NCI-H82 treated with DMSO at 0.1 percent for 48 hours (cell line): ENCODE measurements at regions not wholly inside any gene's neighbourhood (a gene's known extent, or its start where the extent isn't known, plus 50 kb on each side); places are given as distances from the start of the nearest gene placed in this dataset.
"Not testable (repeated sequence)": the region's sequence is repeated elsewhere in the genome, so short reads cannot be mapped to it uniquely, and the experiment has no call there.

Experiments used
- DNase-seq: peaks from one replicate; lab custom pipeline; 2025; ENCODE audit not compliant: unreplicated experiment; lab: John Stamatoyannopoulos, UW

- no peak for DNase-seq
Observed at GRCh38 chr4:187617113-187617512, 378.5 kb upstream of the ZFP42 start.

DNA sequence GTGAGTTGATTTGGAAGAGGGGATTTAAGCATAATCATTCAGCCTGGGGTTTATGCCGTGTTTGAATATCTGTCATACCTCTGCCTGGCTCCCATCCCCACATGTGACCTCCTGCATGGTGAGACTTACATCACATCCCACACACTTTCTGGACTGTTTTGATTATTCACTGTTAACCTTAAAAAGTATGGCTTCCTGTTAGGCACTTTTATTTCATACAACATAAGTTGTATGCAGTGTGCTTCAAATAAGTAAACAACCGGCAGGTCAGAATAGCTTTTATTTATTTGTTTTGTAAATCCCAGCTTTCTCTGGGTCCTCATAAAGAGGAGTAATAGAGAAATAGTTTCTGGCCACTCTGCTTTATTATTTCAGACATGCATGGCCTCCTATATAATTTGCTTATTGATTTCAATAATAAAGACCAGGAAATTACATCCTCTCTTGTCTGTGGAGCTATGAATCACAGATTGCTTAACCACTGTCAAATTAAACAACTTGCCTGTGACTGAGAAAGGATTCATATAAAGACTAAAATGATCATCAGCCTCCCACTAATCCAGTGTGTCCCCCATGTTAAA lies 376.8 kb upstream of the ZFP42 start:
- no peak for DNase-seq

- no peak for DNase-seq
Observed at GRCh38 chr4:187619319-187619718, 376.3 kb upstream of the ZFP42 start.

- DNase-seq = no peak
Observed at GRCh38 chr4:187632260-187632995, 363.1 kb upstream of the ZFP42 start.

DNA sequence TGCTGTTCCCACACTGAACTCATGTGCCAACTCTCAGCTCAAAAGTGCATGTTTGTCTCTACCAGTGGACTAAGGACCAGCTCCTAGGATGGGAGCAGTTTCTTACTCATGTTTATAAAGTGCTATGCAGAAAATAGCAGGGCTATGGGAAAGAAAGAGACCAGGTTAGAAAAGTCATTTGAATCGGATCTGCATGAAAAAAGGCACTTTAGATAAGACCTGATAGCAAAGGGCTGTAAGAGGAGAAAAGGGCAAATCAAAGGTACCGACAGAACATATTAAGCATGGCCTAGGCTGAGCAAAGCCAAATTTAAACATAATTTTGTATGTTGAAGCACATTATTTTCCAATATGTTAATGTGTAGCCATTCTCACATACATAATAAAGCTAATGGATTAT lies 362.3 kb upstream of the ZFP42 start:
- DNase-seq = no peak

GRCh38 chr4:187656959-187657358 lies 338.6 kb upstream of the ZFP42 start:
- no peak for DNase-seq

DNA sequence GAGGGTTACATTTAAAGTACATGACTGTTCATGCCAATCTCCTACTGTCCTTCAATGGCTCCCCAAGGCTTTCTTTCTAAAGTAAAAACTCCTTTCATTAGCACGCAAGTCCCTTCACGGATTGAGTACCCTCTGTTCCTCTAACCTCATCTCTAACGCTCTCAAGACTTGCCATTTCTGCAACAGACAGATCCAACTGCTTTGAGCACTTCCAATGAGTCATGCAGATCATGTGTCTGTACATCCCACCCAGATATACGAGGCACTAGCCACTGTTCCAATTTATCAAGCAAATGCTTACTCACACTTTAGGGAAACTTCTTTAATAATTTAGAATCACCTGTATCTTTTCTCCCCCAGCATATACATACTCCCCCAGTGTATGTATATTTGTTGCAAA lies 332.5 kb upstream of the ZFP42 start:
- no peak for DNase-seq

DNA sequence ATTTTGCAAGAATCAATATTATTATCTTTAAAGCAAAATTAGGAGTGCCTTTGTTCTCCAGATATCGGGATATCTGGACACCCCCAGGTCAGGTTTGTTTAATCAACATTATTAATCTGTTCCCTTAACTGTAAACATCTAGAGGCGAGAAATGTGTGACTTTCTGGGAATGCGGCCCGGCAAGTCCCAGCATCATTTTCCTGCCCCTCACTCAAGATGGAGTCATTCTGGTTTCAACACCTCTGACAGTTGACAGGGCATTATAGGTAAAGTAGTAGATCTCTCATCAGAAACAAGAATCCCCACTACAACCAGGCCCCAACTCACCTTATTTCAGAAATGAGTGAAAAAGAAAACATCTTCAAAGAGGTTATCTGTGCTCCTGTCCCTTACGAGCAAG lies 331.6 kb upstream of the ZFP42 start:
- DNase-seq = no peak

GRCh38 chr4:187665086-187665485 lies 330.5 kb upstream of the ZFP42 start:
- DNase-seq = peak; percentile 43

- no peak for DNase-seq
Observed at GRCh38 chr4:187666034-187666433, 329.5 kb upstream of the ZFP42 start.

- DNase-seq = no peak
Observed at GRCh38 chr4:187666697-187667494, 328.7 kb upstream of the ZFP42 start.

DNA sequence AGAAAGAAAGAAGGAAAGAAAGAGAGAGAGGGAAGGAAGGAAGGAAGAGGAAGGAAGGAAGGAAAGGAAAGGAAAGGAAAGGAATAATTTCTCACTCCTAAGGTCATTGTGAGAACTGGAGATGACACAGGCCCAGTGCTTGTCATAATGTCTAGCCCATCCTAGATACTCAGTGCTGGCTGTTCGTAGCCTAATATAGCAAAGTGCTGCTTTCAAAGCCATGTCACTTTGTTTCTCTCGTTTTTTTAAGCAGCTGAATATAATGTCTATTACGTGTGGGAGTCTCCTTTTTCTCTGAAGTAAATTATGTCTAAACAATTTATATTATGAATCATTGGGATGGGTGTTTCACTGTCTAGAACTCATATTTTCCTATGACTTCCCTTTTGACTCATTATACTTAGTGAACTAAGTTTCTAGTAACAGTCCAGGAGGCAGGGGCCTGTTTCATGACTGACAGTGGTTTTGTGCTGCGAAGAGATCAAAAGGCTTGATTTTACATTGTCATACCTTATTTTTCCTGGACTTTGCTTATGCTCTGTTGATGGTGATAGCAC lies 327.0 kb upstream of the ZFP42 start:
- no peak for DNase-seq

DNA sequence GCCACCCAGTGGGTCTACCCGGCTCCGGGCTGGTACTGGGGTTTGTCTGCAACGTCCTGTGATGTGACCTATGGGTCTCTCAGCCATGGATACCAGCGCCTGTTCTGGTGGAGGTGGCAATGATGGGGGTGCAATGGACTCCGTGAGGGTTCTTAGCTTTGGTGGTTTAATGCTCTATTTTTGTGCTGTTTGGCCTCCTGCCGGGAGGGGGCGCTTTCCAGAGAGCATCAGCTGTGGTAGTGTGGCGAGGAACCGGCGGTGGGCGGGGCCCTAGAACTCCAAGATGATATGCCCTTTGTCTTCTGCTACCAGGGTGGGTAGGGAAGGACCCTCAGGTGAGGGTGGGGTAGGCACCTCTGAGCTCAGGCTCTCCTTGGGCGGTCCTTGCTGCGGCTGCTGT lies 324.1 kb upstream of the ZFP42 start:
- not testable (repeated sequence) for DNase-seq

- DNase-seq = not testable (repeated sequence)
Observed at GRCh38 chr4:187671958-187672357, 323.6 kb upstream of the ZFP42 start.

DNA sequence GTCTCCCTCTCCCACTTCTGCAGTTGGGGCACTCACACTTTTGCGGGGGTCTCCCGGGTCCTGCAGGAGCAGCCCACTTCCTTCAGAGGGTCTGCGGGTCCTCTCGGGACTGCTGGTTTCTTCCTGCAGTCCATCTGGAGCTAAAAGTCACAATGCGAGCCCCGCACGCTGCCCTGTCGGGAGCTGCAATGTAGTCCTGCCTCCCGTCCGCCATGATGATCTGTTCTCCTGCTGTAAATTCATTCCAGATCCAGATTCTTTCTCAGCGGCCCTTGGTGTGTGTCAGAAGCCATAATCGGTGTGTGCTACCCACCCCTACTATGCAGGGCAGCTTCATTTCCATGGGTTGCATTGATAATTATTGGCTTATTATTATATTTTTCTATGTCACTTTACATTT lies 323.0 kb upstream of the ZFP42 start:
- not testable (repeated sequence) for DNase-seq

- DNase-seq = no peak
Observed at GRCh38 chr4:187679450-187679849, 316.1 kb upstream of the ZFP42 start.

DNA sequence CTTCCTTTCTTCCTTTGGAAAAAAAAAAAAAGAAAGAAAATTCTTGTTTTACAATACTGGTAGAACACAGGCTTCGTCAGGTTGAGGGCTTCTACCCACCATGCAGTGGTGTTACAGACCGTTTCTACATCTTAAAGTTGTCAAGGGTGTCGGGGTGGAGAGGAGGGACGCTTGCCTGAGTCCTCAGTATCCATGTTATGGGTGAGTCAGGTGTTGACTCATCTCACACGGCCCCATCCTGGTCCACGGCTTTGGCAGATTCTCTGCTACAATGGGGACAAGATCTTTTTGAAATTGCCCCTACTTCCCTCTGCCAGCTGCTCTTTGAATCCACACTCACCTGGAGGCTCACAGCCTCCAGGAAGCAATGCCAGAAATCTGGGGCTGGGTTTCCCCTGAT lies 310.3 kb upstream of the ZFP42 start:
- DNase-seq = no peak

DNA sequence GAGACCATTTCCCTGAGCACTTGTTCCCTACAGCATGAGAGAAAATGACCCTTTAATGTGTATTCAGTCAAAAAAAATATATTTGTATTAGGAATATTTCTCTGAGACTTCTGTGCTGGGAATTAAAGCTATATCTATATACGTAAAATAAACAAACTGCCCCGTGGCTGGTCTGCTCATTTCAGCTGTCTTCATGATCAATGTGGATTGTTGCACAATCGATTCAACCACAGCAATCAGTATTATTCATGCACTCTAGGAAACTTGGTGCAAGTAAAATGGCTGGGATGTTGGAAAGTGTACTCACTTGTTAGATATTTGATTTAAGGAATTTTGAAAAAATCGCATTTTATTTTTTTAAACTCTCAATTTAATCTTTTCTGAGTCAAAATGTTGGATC lies 307.9 kb upstream of the ZFP42 start:
- DNase-seq = no peak

DNA sequence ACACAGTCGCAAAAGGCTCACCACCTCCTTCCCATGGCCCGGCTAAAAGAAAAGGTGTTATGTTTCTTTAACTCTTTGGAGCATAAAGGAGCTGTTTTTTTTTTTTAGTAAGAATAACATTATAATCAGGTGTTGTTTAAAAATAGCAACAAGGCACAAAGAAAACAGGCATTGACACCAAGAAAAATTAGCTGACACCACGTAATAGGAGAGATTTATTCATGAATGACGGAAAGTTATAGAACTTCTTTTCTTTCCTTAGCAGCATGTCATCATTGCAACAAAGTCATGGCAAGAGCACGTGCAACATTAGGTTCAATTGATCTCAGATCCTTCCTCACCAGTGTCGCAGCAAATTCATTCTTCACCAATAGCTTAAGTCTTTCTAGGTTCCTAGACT lies 302.9 kb upstream of the ZFP42 start:
- DNase-seq = no peak

DNA sequence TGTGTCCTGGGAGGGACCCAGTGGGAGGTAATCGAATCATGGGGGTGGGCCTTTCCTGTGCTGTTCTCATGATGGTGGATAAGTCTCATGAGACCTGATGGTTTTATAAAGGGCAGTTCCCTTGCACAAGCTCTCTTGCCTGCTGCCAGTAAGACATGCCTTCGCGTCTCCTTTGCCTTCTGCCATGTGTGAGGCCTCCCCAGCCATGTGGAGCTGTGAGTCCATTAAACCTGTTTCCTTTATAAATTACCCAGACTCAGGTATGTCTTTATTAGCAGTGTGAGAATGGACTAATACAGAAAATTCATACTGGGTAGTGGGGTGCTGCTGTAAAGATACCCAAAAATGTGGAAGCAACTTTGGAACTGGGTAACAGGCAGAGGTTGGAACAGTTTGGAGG lies 300.0 kb upstream of the ZFP42 start:
- not testable (repeated sequence) for DNase-seq

- no peak for DNase-seq
Observed at GRCh38 chr4:187711586-187711985, 284.0 kb upstream of the ZFP42 start.

GRCh38 chr4:187714957-187715356 lies 280.6 kb upstream of the ZFP42 start:
- DNase-seq = no peak
